GM10266 (cell line): ENCODE measurements at regions not wholly inside any gene's neighbourhood (a gene's known extent, or its start where the extent isn't known, plus 50 kb on each side); places are given as distances from the start of the nearest gene placed in this dataset.

Source experiments
- DNase-seq: peaks from one replicate; pipeline ENCODE4 v3.0.0; 2012; ENCODE audit errors: extremely low spot score
- TF ChIP-seq, protein P1 (sequence below): IDR thresholded peaks from 2 replicates; pipeline ENCODE4 v1.5.1; 2012; ENCODE audit warnings: mild to moderate bottlenecking, low read depth; ENCODE audit not compliant: control insufficient read depth, insufficient read depth; ENCODE audit errors: missing control alignments

DNA sequence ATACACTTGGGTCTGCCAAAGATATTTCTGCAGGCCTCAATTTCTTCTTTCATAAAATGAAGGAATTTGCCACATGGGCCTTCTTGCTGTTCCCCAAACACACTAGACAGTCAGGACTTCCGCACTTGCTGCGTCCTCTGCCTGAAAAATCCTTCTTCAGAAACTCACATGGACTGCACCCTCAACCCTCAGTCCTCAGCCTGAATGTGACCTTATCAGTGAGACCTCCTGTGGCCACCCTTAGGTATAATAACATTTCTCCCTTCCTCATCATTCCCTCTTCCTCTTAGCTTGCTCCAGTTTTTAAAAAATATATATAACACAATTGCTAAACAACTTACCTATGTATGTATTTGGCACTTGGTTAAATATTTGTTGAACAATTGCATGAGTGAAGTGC, 257.5 kb downstream of the MFSD1 start:
- TF ChIP-seq, protein P1, sequence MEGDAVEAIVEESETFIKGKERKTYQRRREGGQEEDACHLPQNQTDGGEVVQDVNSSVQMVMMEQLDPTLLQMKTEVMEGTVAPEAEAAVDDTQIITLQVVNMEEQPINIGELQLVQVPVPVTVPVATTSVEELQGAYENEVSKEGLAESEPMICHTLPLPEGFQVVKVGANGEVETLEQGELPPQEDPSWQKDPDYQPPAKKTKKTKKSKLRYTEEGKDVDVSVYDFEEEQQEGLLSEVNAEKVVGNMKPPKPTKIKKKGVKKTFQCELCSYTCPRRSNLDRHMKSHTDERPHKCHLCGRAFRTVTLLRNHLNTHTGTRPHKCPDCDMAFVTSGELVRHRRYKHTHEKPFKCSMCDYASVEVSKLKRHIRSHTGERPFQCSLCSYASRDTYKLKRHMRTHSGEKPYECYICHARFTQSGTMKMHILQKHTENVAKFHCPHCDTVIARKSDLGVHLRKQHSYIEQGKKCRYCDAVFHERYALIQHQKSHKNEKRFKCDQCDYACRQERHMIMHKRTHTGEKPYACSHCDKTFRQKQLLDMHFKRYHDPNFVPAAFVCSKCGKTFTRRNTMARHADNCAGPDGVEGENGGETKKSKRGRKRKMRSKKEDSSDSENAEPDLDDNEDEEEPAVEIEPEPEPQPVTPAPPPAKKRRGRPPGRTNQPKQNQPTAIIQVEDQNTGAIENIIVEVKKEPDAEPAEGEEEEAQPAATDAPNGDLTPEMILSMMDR = no peak
- DNase-seq = no peak

DNA sequence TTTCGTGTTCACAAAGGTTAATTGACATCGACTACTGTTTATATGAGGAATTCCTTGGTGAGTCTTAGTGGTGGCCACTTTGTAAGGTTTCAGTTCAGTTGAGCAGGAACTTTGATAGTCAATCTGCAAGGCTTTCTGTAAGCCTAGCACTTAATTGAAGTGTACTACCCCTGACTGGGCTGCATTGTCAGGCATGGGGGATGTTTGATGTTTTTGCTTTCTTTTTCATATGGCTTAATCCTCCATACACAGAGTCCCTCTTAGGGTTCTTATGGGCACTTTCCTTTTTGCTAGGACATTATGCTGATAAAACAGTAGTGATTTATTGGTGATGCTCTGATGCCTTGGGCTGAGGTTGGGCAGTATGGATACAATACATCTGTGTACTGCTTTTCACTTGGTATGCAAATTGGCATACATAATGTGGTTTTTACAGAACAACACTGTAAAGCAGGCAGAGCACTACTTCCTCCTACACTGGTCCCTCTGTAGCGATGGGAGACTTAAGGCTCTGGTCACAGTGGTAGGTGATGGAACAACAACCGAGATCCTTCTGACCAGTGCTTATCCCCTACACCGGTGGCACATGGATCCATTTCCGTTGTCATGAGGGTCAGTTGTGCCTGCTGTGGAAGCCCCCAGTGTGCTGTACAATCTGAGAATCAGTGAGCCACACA, 261.0 kb downstream of the MFSD1 start:
- no peak for DNase-seq
- TF ChIP-seq, protein P1 = no peak

DNA sequence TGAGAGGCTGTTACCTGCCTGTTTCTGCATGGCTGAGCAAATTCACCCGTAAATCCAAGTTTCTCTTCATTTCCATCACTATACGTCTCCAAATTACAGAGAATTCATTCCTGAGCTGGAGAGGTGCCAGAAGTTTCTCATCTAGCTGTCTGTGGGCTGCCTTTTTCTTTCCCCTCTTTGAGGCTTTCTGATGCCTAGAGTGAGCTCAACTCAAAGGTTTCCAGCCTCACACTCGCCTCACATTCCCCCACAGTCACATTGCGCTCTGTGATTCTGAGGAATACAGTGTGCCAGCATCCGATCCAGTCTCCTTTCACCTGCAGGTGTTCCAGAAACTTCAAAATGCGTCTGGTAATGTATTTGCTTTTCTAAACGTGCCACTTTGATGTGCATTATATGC, 267.2 kb downstream of the MFSD1 start, which contains the start of gene IQCJ:
TSS of gene IQCJ (plus strand) at position 229 of the 400 bp plus-strand sequence.
- no peak for DNase-seq
- TF ChIP-seq, protein P1 = no peak

DNA sequence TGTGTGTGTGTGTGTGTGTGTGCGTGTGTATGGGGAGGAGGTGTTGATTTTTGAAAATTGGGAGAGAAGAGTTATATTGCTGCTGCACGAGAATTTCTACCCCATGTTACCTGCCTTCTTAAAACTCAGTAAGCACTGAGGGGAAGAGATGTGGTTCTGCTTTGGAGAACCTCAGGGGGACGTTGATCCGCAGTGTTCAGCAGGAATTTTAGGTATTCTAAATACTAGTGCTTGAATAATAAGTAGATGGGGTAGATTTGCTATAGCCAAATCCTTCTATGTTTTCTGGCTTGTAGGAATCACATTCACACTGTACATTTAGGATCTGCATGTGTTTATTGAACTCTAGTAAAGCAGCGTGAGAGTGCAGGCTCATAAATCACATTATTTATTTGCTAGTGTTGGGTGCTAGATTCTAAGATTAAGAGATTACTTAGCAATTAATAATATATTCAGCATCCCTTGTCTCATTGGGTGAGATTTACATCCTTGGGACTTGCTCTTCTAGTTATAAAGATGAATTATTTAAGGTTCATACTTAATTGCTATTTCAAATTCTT, 268.1 kb downstream of the MFSD1 start:
- TF ChIP-seq, protein P1 = no peak
- DNase-seq = no peak

DNA sequence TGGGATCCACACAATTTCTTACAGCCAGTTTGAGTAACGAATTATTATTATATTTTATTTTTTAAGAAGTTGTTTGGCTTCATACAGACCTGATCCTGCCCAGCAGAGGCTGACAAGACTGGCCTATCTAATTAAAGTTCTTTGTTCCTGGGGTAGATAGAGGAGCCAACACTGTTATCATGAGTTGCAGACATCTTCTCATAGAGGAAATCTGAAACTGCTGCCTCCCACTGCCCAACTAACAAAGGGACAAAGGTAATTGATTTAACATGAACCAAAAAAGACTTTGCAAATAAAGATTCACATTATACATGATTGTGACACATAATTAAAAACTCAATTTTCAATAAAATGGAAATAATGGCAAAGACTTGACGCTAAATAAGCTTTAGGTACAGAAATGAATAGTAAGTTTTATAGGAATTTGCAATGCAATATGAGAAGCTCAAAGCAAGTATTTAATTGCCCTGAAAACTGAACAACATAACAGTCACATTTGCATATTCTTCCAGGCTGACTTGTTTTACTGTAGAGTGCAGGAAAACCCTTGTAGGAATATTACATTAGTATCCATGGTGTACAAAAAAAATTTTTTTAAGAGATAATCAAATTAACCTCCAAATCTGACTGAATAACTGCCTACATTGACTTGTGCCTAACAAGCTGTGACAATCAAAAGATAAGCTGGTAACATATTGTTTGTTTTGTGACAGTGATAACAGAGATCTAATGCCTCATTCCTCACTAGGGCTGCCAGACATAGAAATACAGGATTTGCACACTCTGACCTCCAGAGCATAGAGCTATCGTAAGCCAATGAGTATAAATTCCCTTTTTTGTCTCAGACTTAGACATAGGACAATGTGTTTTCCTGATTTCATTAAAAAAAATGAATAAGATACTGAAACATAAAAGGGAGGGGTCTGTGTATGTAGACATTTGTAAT, 273.2 kb downstream of the MFSD1 start:
- TF ChIP-seq, protein P1 = no peak
- DNase-seq = no peak

DNA sequence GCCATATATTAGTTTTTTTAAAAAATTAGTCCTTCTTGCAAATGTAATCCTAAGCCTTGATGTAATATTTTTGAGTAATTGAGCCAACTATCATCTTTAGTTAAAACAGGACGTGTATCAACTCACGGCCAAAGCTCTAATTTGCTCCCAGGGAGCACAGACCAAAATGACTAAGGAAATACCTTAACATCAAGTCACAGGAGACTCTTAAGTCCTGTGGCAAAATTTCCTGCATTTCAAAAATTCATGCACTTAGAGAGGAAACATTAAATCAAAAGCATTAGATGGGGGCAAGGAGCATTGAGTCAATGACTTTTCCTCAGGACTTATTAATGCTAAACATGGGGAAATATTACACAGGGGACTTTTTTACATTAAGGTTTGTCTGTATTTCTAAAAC, 276.0 kb downstream of the MFSD1 start:
- DNase-seq = no peak
- TF ChIP-seq, protein P1 = no peak

DNA sequence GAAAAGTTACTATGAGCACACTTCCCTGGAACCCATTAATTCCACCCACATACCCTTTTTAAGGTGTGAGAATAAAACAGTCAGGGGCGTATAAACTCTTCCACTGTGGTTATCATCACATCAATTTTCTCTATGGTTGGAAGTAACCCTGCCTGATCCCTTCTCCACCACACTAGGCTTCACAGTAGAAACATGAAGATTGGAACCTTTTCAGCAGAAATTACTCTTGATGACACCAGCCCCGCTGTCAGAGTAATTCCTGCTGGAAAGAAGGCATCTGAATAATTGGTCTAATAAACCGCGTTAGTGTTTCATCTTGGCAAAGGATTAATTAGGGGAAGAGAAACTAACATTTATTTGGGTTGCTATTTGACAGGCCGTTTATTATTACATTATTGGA, 278.4 kb downstream of the MFSD1 start:
- TF ChIP-seq, protein P1 = no peak
- no peak for DNase-seq
